Astrocyte (in vitro differentiated cells and primary cell): ENCODE measurements at regions not wholly inside any gene's neighbourhood (a gene's known extent, or its start where the extent isn't known, plus 50 kb on each side); places are given as distances from the start of the nearest gene placed in this dataset.

ENCODE experiments used
- DNase-seq: peaks from one replicate; pipeline ENCODE4 v3.0.0-alpha.2; 2010; ENCODE audit warnings: low read depth
- FAIRE-seq: peaks from 2 replicates; lab custom pipeline; 2011; peaks lifted over from hg19 to GRCh38; lab: Jason Lieb, UNC
- H2AFZ ChIP-seq: 2 replicates; pipeline ENCODE4 v1.6.0; 2012; ENCODE audit warnings: low read depth, low read length, inconsistent platforms
- H3K27ac ChIP-seq: 2 replicates; pipeline ENCODE4 v1.5.1; 2011; ENCODE audit warnings: low read depth, low read length, inconsistent platforms
- H3K27me3 ChIP-seq: 2 replicates; pipeline ENCODE4 v1.6.0; 2011; ENCODE audit warnings: low read length, inconsistent platforms; ENCODE audit not compliant: insufficient read depth
- H3K36me3 ChIP-seq: 2 replicates; pipeline ENCODE4 v1.5.1; 2011; ENCODE audit warnings: low read length, inconsistent platforms; ENCODE audit not compliant: insufficient read depth
- H3K4me1 ChIP-seq: 2 replicates; pipeline ENCODE4 v1.5.1; 2011; ENCODE audit warnings: low read length, inconsistent platforms; ENCODE audit not compliant: insufficient read depth
- H3K4me2 ChIP-seq: 2 replicates; pipeline ENCODE4 v1.6.0; 2012; ENCODE audit warnings: low read length, inconsistent platforms
- H3K4me3 ChIP-seq: 2 replicates; pipeline ENCODE4 v1.5.1; 2011; ENCODE audit warnings: low read depth, mild to moderate bottlenecking, low read length, inconsistent platforms; ENCODE audit not compliant: insufficient read depth
- H3K79me2 ChIP-seq: 2 replicates; pipeline ENCODE4 v1.6.0; 2012; ENCODE audit warnings: mild to moderate bottlenecking, low read length, inconsistent platforms; ENCODE audit not compliant: insufficient read depth
- H3K9ac ChIP-seq: 2 replicates; pipeline ENCODE4 v1.6.0; 2012; ENCODE audit warnings: mild to moderate bottlenecking, low read length, inconsistent platforms
- H3K9me3 ChIP-seq: 2 replicates; pipeline ENCODE4 v1.5.1; 2012; ENCODE audit warnings: low read depth, mild to moderate bottlenecking, low read length, inconsistent platforms; ENCODE audit not compliant: insufficient read depth
- H4K20me1 ChIP-seq: 2 replicates; pipeline ENCODE4 v1.6.0; 2012; ENCODE audit warnings: low read length, inconsistent platforms; ENCODE audit not compliant: insufficient read depth
- H3K27ac Mint-ChIP-seq: one replicate; pipeline ENCODE4 v1.8.0; 2021; ENCODE audit warnings: mild to moderate bottlenecking, mixed read lengths; ENCODE audit not compliant: unreplicated experiment
- H3K27me3 Mint-ChIP-seq: one replicate; pipeline ENCODE4 v1.8.0; 2021; ENCODE audit warnings: low read depth, mixed read lengths; ENCODE audit not compliant: unreplicated experiment
- H3K36me3 Mint-ChIP-seq: one replicate; pipeline ENCODE4 v1.8.0; 2021; ENCODE audit warnings: low read depth, mixed read lengths; ENCODE audit not compliant: unreplicated experiment
- H3K4me1 Mint-ChIP-seq: one replicate; pipeline ENCODE4 v1.8.0; 2021; ENCODE audit warnings: low read depth, mixed read lengths; ENCODE audit not compliant: unreplicated experiment
- H3K4me3 Mint-ChIP-seq: one replicate; pipeline ENCODE4 v1.8.0; 2021; ENCODE audit warnings: mild to moderate bottlenecking, moderate library complexity, mixed read lengths; ENCODE audit not compliant: unreplicated experiment
- H3K9me3 Mint-ChIP-seq: one replicate; pipeline ENCODE4 v1.8.0; 2021; ENCODE audit warnings: mild to moderate bottlenecking, mixed read lengths; ENCODE audit not compliant: unreplicated experiment
- CTCF ChIP-seq: IDR thresholded peaks from 2 replicates; pipeline ENCODE4 v1.5.1; 2011; ENCODE audit warnings: low read depth, mild to moderate bottlenecking, inconsistent platforms, low read length, moderate library complexity; ENCODE audit not compliant: insufficient read depth
- EZH2 ChIP-seq: IDR thresholded peaks from 2 replicates; pipeline ENCODE4 v1.6.1; 2012; ENCODE audit warnings: mild to moderate bottlenecking, low read length, inconsistent platforms; ENCODE audit not compliant: insufficient read depth

GRCh38 chr10:130339911-130340310 lies 203.7 kb downstream of the GLRX3 start:
- FAIRE-seq: no peak
- no peaks in the 10 kb centered on the region for H3K4me1 Mint-ChIP-seq
- H3K9me3 Mint-ChIP-seq: peaks cover 23% of the 10 kb centered on the region

GRCh38 chr10:130340816-130341215 lies 204.6 kb downstream of the GLRX3 start:
- Histone ChIP-seq H3K36me3 (no peaks in the 10 kb centered on the region), H3K79me2 (no peaks in the 10 kb centered on the region), H3K9ac (no peak overlapping the region), H3K9me3 (peaks cover 10% of the 10 kb centered on the region), H3K27ac (no peak overlapping the region), H4K20me1 (no peaks in the 10 kb centered on the region), H3K4me1 (no peaks in the 10 kb centered on the region), H3K4me2 (no peak overlapping the region), H2AFZ (no peak overlapping the region), H3K4me3 (no peak overlapping the region), H3K27me3 (no peaks in the 10 kb centered on the region)
- TF ChIP-seq EZH2 (no peak), CTCF (no peak)
- Mint-ChIP-seq H3K27ac (no peak overlapping the region), H3K27me3 (no peaks in the 10 kb centered on the region), H3K4me3 (no peak overlapping the region), H3K36me3 (no peaks in the 10 kb centered on the region), H3K4me1 (no peaks in the 10 kb centered on the region), H3K9me3 (peaks cover 20% of the 10 kb centered on the region)
- FAIRE-seq: no peak
- no peak for DNase-seq

More at GRCh38 chr10:130339911-130340310, 203.7 kb downstream of the GLRX3 start:
- Histone ChIP-seq H3K4me3 (no peak overlapping the region), H3K27ac (no peak overlapping the region), H3K79me2 (no peaks in the 10 kb centered on the region), H3K36me3 (no peaks in the 10 kb centered on the region), H3K4me2 (no peak overlapping the region), H4K20me1 (no peaks in the 10 kb centered on the region), H3K4me1 (no peaks in the 10 kb centered on the region), H3K27me3 (no peaks in the 10 kb centered on the region), H2AFZ (no peak overlapping the region), H3K9ac (no peak overlapping the region), H3K9me3 (peaks cover 10% of the 10 kb centered on the region)
- H3K36me3 Mint-ChIP-seq: no peaks in the 10 kb centered on the region
- H3K4me3 Mint-ChIP-seq: no peak overlapping the region
- TF ChIP-seq EZH2 (no peak), CTCF (no peak)
- no peak for DNase-seq
- no peaks in the 10 kb centered on the region for H3K27me3 Mint-ChIP-seq
- H3K27ac Mint-ChIP-seq: no peak overlapping the region

- Mint-ChIP-seq H3K27me3 (no peaks in the 10 kb centered on the region), H3K36me3 (no peaks in the 10 kb centered on the region), H3K27ac (no peak overlapping the region), H3K9me3 (peaks cover 19% of the 10 kb centered on the region), H3K4me1 (no peaks in the 10 kb centered on the region), H3K4me3 (no peak overlapping the region)
- Histone ChIP-seq H3K79me2 (no peaks in the 10 kb centered on the region), H3K9me3 (peaks cover 10% of the 10 kb centered on the region), H3K4me3 (no peak overlapping the region), H3K9ac (no peak overlapping the region), H3K27me3 (no peaks in the 10 kb centered on the region), H3K27ac (no peak overlapping the region), H2AFZ (no peak overlapping the region), H3K36me3 (no peaks in the 10 kb centered on the region), H3K4me2 (no peak overlapping the region), H3K4me1 (no peaks in the 10 kb centered on the region), H4K20me1 (no peaks in the 10 kb centered on the region)
- FAIRE-seq (no peak), DNase-seq (no peak)
- TF ChIP-seq CTCF (no peak), EZH2 (no peak)
Observed at GRCh38 chr10:130341356-130341755, 205.2 kb downstream of the GLRX3 start.
